H1 (cell line): ENCODE measurements at regions not wholly inside any gene's neighbourhood (a gene's known extent, or its start where the extent isn't known, plus 50 kb on each side); places are given as distances from the start of the nearest gene placed in this dataset.

Experiments used
- CTCF ChIA-PET: fragments of 300-600 bp; sonication (Branson Sonifier 250); formaldehyde crosslinking; loops from one replicate; lab custom pipeline; 2021; ENCODE audit not compliant: partially characterized antibody; lab: Charles Lee
- POLR2A ChIA-PET: fragments of 300-600 bp; sonication (Branson Sonifier 250); formaldehyde crosslinking; loops from one replicate; lab custom pipeline; 2021; ENCODE audit warnings: inconsistent platforms; ENCODE audit not compliant: partially characterized antibody; lab: Charles Lee
- DNase-seq, 2 experiments: peaks; one replicate each; pipeline versions ENCODE4 v3.0.0 to v3.0.0-alpha.2; 2010 to 2022; ENCODE audit warnings: low spot score in 2 of 2, low read depth in 1 of 2, mixed read lengths in 1 of 2
- FAIRE-seq: peaks from 2 replicates; lab custom pipeline; 2011; peaks lifted over from hg19 to GRCh38; lab: Jason Lieb, UNC
- H2AFZ ChIP-seq: 2 replicates; pipeline ENCODE4 v1.8.1; 2012; ENCODE audit warnings: low read length, inconsistent platforms
- H2AK5ac ChIP-seq: 2 replicates; pipeline ENCODE4 v1.6.1; 2013; ENCODE audit warnings: low read depth, low read length
- H2BK120ac ChIP-seq: replicated peaks from 2 replicates; pipeline ENCODE3; 2013; ENCODE audit warnings: low read depth, low read length, inconsistent platforms
- H2BK12ac ChIP-seq: 2 replicates; pipeline ENCODE4 v1.6.1; 2013; ENCODE audit warnings: low read depth, low read length
- H2BK15ac ChIP-seq: 2 replicates; pipeline ENCODE4 v1.6.1; 2013; ENCODE audit warnings: low read length
- H2BK20ac ChIP-seq: 2 replicates; pipeline ENCODE4 v1.6.1; 2013; ENCODE audit warnings: low read length
- H2BK5ac ChIP-seq: 2 replicates; pipeline ENCODE4 v1.6.1; 2013; ENCODE audit warnings: low read depth, low read length
- H3K14ac ChIP-seq: 2 replicates; pipeline ENCODE4 v1.6.1; 2013; ENCODE audit warnings: inconsistent platforms; ENCODE audit not compliant: insufficient read length
- H3K18ac ChIP-seq: 2 replicates; pipeline ENCODE4 v1.6.1; 2013; ENCODE audit warnings: low read length; ENCODE audit errors: extremely low read depth
- H3K23ac ChIP-seq: 2 replicates; pipeline ENCODE4 v1.6.1; 2013; ENCODE audit warnings: inconsistent platforms; ENCODE audit not compliant: insufficient read length
- H3K23me2 ChIP-seq: 2 replicates; pipeline ENCODE4 v1.6.1; 2013; ENCODE audit warnings: low read depth, low read length
- H3K27ac ChIP-seq: 2 replicates; pipeline ENCODE4 v1.6.1; 2011; ENCODE audit warnings: low read depth, low read length, inconsistent platforms
- H3K27me3 ChIP-seq, 4 experiments: replicated peaks in 1 of 4; 1 replicate in 1 of 4; 2 replicates in 3 of 4; pipeline versions ENCODE4 v1.6.1 to v1.8.1; 2011 to 2013; ENCODE audit warnings: low read length in 3 of 4, mild to moderate bottlenecking in 3 of 4, inconsistent platforms in 2 of 4, mixed read lengths in 2 of 4, moderate library complexity in 1 of 4; ENCODE audit not compliant: control insufficient read depth in 3 of 4, insufficient read depth in 3 of 4; ENCODE audit errors: extremely low read depth in 1 of 4
- H3K36me3 ChIP-seq, 4 experiments: 2 replicates each; pipeline versions ENCODE4 v1.6.1 to v1.8.1; 2011 to 2013; ENCODE audit warnings: mild to moderate bottlenecking in 4 of 4, low read length in 3 of 4, moderate library complexity in 2 of 4, control low read depth in 1 of 4, inconsistent platforms in 1 of 4; ENCODE audit not compliant: insufficient read depth in 4 of 4, control insufficient read depth in 2 of 4
- H3K4ac ChIP-seq: replicated peaks from 2 replicates; pipeline ENCODE3; 2013; ENCODE audit warnings: low read length, low read depth, mixed read lengths, inconsistent platforms; ENCODE audit not compliant: insufficient read length
- H3K4me1 ChIP-seq, 4 experiments: replicated peaks in 1 of 4; 1 replicate in 1 of 4; 2 replicates in 3 of 4; pipeline versions ENCODE4 v1.6.1 to v1.8.1; 2011 to 2013; ENCODE audit warnings: low read length in 3 of 4, inconsistent platforms in 2 of 4, mixed read lengths in 1 of 4; ENCODE audit not compliant: insufficient read depth in 4 of 4, control insufficient read depth in 3 of 4
- H3K4me2 ChIP-seq, 2 experiments: 2 replicates each; pipeline versions ENCODE4 v1.6.1 to v1.8.1; 2011 to 2013; ENCODE audit warnings: low read depth in 2 of 2, low read length in 2 of 2, control low read depth in 1 of 2, inconsistent platforms in 1 of 2, mild to moderate bottlenecking in 1 of 2; ENCODE audit not compliant: insufficient read depth in 1 of 2
- H3K4me3 ChIP-seq, 4 experiments: fragments of 200-600, 300-600 bp in 1 of 4; sonication (generic), shearing (Covaris generic), sonication (Bioruptor Twin) in 1 of 4; 2 replicates each; pipeline versions ENCODE4 v1.5.1 to v1.8.1; 2011 to 2016; ENCODE audit warnings: low read length in 4 of 4, low read depth in 3 of 4, control low read depth in 2 of 4, inconsistent platforms in 2 of 4, mild to moderate bottlenecking in 2 of 4, mixed read lengths in 1 of 4, moderate library complexity in 1 of 4; ENCODE audit not compliant: insufficient read depth in 2 of 4; ENCODE audit errors: extremely low read depth in 1 of 4
- H3K56ac ChIP-seq: replicated peaks from 2 replicates; pipeline ENCODE3; 2013; ENCODE audit warnings: low read depth, mild to moderate bottlenecking, mixed read lengths, low read length, inconsistent platforms; ENCODE audit not compliant: insufficient read length
- H3K79me1 ChIP-seq: 2 replicates; pipeline ENCODE4 v1.6.1; 2013; ENCODE audit warnings: low read depth, low read length, control low read depth
- H3K79me2 ChIP-seq, 2 experiments: 2 replicates each; pipeline versions ENCODE4 v1.6.1 to v1.8.1; 2012 to 2013; ENCODE audit warnings: low read length in 2 of 2, mild to moderate bottlenecking in 2 of 2, inconsistent platforms in 1 of 2; ENCODE audit not compliant: insufficient read depth in 2 of 2, control insufficient read depth in 1 of 2
- H3K9ac ChIP-seq, 4 experiments: replicated peaks in 1 of 4; 1 replicate in 1 of 4; 2 replicates in 3 of 4; pipeline versions ENCODE4 v1.6.1 to v1.8.1; 2011 to 2013; ENCODE audit warnings: low read depth in 3 of 4, low read length in 3 of 4, control low read depth in 2 of 4, mild to moderate bottlenecking in 2 of 4, moderate library complexity in 2 of 4, inconsistent platforms in 1 of 4; ENCODE audit errors: extremely low read depth in 1 of 4
- H3K9me3 ChIP-seq, 2 experiments: 2 replicates each; pipeline versions ENCODE4 v1.6.1 to v1.8.1; 2012 to 2013; ENCODE audit warnings: mild to moderate bottlenecking in 2 of 2, moderate library complexity in 2 of 2, control low read depth in 1 of 2, inconsistent platforms in 1 of 2, low read depth in 1 of 2, low read length in 1 of 2, mixed read lengths in 1 of 2; ENCODE audit not compliant: insufficient read depth in 2 of 2
- H4K20me1 ChIP-seq, 2 experiments: replicated peaks in 1 of 2; 2 replicates each; pipeline versions ENCODE3 to v1.8.1; 2011 to 2013; ENCODE audit warnings: inconsistent platforms in 2 of 2, low read length in 2 of 2, mild to moderate bottlenecking in 1 of 2; ENCODE audit not compliant: insufficient read depth in 2 of 2, control insufficient read depth in 1 of 2
- H4K5ac ChIP-seq: 2 replicates; pipeline ENCODE4 v1.6.1; 2013; ENCODE audit warnings: low read length, low read depth, mixed read lengths, inconsistent platforms; ENCODE audit not compliant: insufficient read length
- H4K8ac ChIP-seq: 2 replicates; pipeline ENCODE4 v1.8.0; 2013; ENCODE audit warnings: mild to moderate bottlenecking, moderate library complexity, low read length, inconsistent platforms; ENCODE audit not compliant: insufficient read depth; ENCODE audit errors: extremely low read depth
- H4K91ac ChIP-seq: replicated peaks from 2 replicates; pipeline ENCODE3; 2013; ENCODE audit warnings: low read length, mixed read lengths, inconsistent platforms; ENCODE audit not compliant: insufficient read length
- KDM1A ChIP-seq: fragments of 200-600, 300-600 bp; sonication (generic); IDR thresholded peaks from 2 replicates; pipeline ENCODE4 v1.7.1; 2016; ENCODE audit warnings: mild to moderate bottlenecking, low read length, borderline replicate concordance
- RBBP5 ChIP-seq: IDR thresholded peaks from 2 replicates; pipeline ENCODE4 v1.7.1; 2012; ENCODE audit warnings: low read depth, mild to moderate bottlenecking, inconsistent platforms, low read length, moderate library complexity, borderline replicate concordance
- RFX5 ChIP-seq: IDR thresholded peaks from 2 replicates; pipeline ENCODE4 v1.6.1; 2011; ENCODE audit warnings: low read depth, low read length, improper control_type of control experiment, borderline replicate concordance
- RNF2 ChIP-seq: fragments of 200-900, 300-1000 bp; sonication (generic); IDR thresholded peaks from 2 replicates; pipeline ENCODE4 v1.7.1; 2016; ENCODE audit warnings: borderline replicate concordance, low read depth, mild to moderate bottlenecking, antibody characterized with exemption, low read length; ENCODE audit not compliant: poor library complexity, severe bottlenecking; ENCODE audit errors: missing control alignments
- SAP30 ChIP-seq: fragments of 300-600 bp; sonication (generic); IDR thresholded peaks from 2 replicates; pipeline ENCODE4 v1.7.1; 2012; ENCODE audit warnings: low read length, moderate library complexity, mild to moderate bottlenecking, inconsistent platforms; ENCODE audit not compliant: insufficient read depth, insufficient replicate concordance
- SIN3A ChIP-seq, 2 experiments: IDR thresholded peaks in 1 of 2; conservative IDR thresholded peaks in 1 of 2; 2 replicates each; pipeline ENCODE4 v1.6.1; 2011 to 2012; ENCODE audit warnings: low read length in 2 of 2, improper control_type of control experiment in 1 of 2, low read depth in 1 of 2, mild to moderate bottlenecking in 1 of 2
- SP2 ChIP-seq: IDR thresholded peaks from 2 replicates; pipeline ENCODE4 v1.6.1; 2012; ENCODE audit warnings: mild to moderate bottlenecking, low read length, inconsistent platforms
- WGBS, 2 experiments: shearing (Covaris generic) in 1 of 2; methylation state at CpG; one replicate each; pipeline versions ENCODE4 v1.1.6 to v1.1.7; 2013 to 2015; ENCODE audit warnings: low lambda C conversion rate in 2 of 2, mixed read lengths in 2 of 2, inconsistent platforms in 1 of 2, low coverage in 1 of 2, missing lambda C conversion rate in 1 of 2; ENCODE audit not compliant: insufficient replicate concordance in 2 of 2, insufficient coverage in 1 of 2, insufficient read length in 1 of 2; ENCODE audit errors: extremely low coverage in 1 of 2, missing lambda C conversion rate in 1 of 2; 5-methylcytosine and 5-hydroxymethylcytosine counted together

GRCh38 chr12:67073336-67073735 is 195.8 kb upstream of the CAND1 start:
- ChIA-PET CTCF (interaction anchor here (0.6 to 1.6 kb wide), 4 partner anchors 13 to 1757 kb away, joined by 3 read pairs; no protein-coding TSS in a partner anchor), POLR2A (no interaction called here)
- no peak for FAIRE-seq
- no peak overlapping the region for H4K91ac ChIP-seq
- H2BK20ac ChIP-seq, result no peak overlapping the region
- H3K4ac ChIP-seq, result no peak overlapping the region
- TF ChIP-seq SAP30 (no peak), RBBP5 (no peak), SP2 (no peak), KDM1A (no peak), SIN3A (conservative IDR thresholded peaks at IDR 0.05 in 1 of 2, IDR thresholded peaks at IDR 0.05 in 1 of 2; ENCODE audit: low read depth in 1 of 2, low read length in 2 of 2) (no peak), RNF2 (no peak), RFX5 (no peak)
- no peak overlapping the region for H3K4me2 ChIP-seq
- H4K5ac ChIP-seq, result no peak overlapping the region
- DNase-seq, result no peak
- H3K23ac ChIP-seq, result no peak overlapping the region
- no peaks in the 10 kb centered on the region for H3K9me3 ChIP-seq
- no peak overlapping the region for H3K27ac ChIP-seq
- H3K79me1 ChIP-seq, result no peaks in the 10 kb centered on the region
- no peaks in the 10 kb centered on the region for H4K20me1 ChIP-seq
- no peak overlapping the region for H2AK5ac ChIP-seq
- no peak overlapping the region for H2BK120ac ChIP-seq
- no peak overlapping the region for H2AFZ ChIP-seq
- H4K8ac ChIP-seq, result no peak overlapping the region
- H3K18ac ChIP-seq, result no peak overlapping the region
- H2BK12ac ChIP-seq, result no peak overlapping the region
- H3K4me1 ChIP-seq, result peaks cover 0 to 7% (median 2%) of the 10 kb centered on the region in 4 experiments; a peak in 3 of 7 replicates
- no peak overlapping the region for H2BK15ac ChIP-seq
- H3K56ac ChIP-seq, result no peak overlapping the region
- H2BK5ac ChIP-seq, result no peak overlapping the region
- no peak overlapping the region for H3K9ac ChIP-seq
- H3K27me3 ChIP-seq, result no peaks in the 10 kb centered on the region; a peak in 1 of 7 replicates
- H3K14ac ChIP-seq, result no peak overlapping the region
- peaks cover 3% of the 10 kb centered on the region; the same call in 1 of the 2 replicates for H3K23me2 ChIP-seq
- H3K79me2 ChIP-seq, result no peaks in the 10 kb centered on the region
- H3K36me3 ChIP-seq, result no peaks in the 10 kb centered on the region
- WGBS, 2 experiments, result 71% methylated on average over 1 of the region's 1 CpG; no CpG with 5 or more reads in 1 of the 2 experiments
- H3K4me3 ChIP-seq, result no peak overlapping the region
